ENCODE measurements at regions not wholly inside any gene's neighbourhood (a gene's known extent, or its start where the extent isn't known, plus 50 kb on each side); places are given as distances from the start of the nearest gene placed in this dataset.

GRCh38 chr4:25535278-25535677 lies 120.4 kb upstream of the SLC34A2 start:
- no peak overlapping the region for H3K4me3 ChIP-seq (ENCODE audit: low read length)

GRCh38 chr4:25535701-25536473 lies 119.8 kb upstream of the SLC34A2 start:
- no peak overlapping the region for H3K4me3 ChIP-seq (ENCODE audit: low read length)
- DNase-seq (ENCODE audit: low read depth): no peak
- no peak for TF ChIP-seq CTCF (IDR thresholded peaks at IDR 0.05; ENCODE audit: insufficient read depth, low read depth, low read length, missing control alignments)

More at GRCh38 chr4:25535278-25535677, 120.4 kb upstream of the SLC34A2 start:
- no peak for TF ChIP-seq CTCF (IDR thresholded peaks at IDR 0.05; ENCODE audit: insufficient read depth, low read depth, low read length, missing control alignments)
- DNase-seq (ENCODE audit: low read depth): no peak

- TF ChIP-seq CTCF (IDR thresholded peaks at IDR 0.05; ENCODE audit: insufficient read depth, low read depth, low read length, missing control alignments): no peak
- H3K4me3 ChIP-seq (ENCODE audit: low read length): no peak overlapping the region
- no peak for DNase-seq (ENCODE audit: low read depth)
Measured at GRCh38 chr4:25536564-25537320, 118.9 kb upstream of the SLC34A2 start.

- no peak for DNase-seq (ENCODE audit: low read depth)
- no peak overlapping the region for H3K4me3 ChIP-seq (ENCODE audit: low read length)
- no peak for TF ChIP-seq CTCF (IDR thresholded peaks at IDR 0.05; ENCODE audit: insufficient read depth, low read depth, low read length, missing control alignments)
Measured at GRCh38 chr4:25538430-25538829, 117.2 kb upstream of the SLC34A2 start.

GRCh38 chr4:25539241-25539640 lies 116.4 kb upstream of the SLC34A2 start:
- no peak overlapping the region for H3K4me3 ChIP-seq (ENCODE audit: low read length)
- no peak for TF ChIP-seq CTCF (IDR thresholded peaks at IDR 0.05; ENCODE audit: insufficient read depth, low read depth, low read length, missing control alignments)
- DNase-seq (ENCODE audit: low read depth): no peak

DNA sequence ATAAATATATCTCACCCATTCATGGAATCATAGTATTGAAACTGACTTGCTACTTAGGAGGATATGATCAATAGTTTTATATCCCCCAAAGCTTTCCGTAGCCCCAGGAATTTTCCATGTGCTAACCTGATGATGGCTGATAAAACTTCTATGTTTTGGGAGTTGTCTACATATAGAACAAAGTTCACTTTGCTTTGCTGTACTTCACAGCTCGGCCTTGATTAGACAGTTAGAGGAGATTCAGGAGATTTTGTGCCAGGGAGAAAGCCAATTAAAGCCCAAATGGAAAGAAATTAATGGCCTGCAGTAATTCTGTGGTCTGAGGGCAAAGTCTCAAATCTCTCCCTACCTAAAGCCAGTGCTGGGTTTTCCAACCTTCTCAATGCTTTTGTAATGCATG lies 114.9 kb upstream of the SLC34A2 start:
- no peak for TF ChIP-seq CTCF (IDR thresholded peaks at IDR 0.05; ENCODE audit: insufficient read depth, low read depth, low read length, missing control alignments)
- no peak for DNase-seq (ENCODE audit: low read depth)
- H3K4me3 ChIP-seq (ENCODE audit: low read length): no peak overlapping the region
